ENCODE measurements at regions not wholly inside any gene's neighbourhood (a gene's known extent, or its start where the extent isn't known, plus 50 kb on each side); places are given as distances from the start of the nearest gene placed in this dataset.

- DNase-seq (ENCODE audit: low spot score), result no peak
- Histone ChIP-seq H3K4me1 (ENCODE audit: insufficient read depth, low read length, poor library complexity, severe bottlenecking) (no peaks in the 10 kb centered on the region), H3K27ac (ENCODE audit: low read depth, low read length, poor library complexity, severe bottlenecking) (no peak overlapping the region), H3K79me2 (ENCODE audit: insufficient read depth, low read depth, low read length) (no peaks in the 10 kb centered on the region), H3K36me3 (ENCODE audit: insufficient read depth, low read length) (no peaks in the 10 kb centered on the region), H3K4me2 (ENCODE audit: low read length) (no peak overlapping the region), H2AFZ (ENCODE audit: low read length) (no peak overlapping the region), H3K9me2 (ENCODE audit: insufficient read depth, low read length) (no peaks in the 10 kb centered on the region), H4K20me1 (ENCODE audit: insufficient read depth, low read length) (no peaks in the 10 kb centered on the region), H3K9me3 (ENCODE audit: low read length) (no peaks in the 10 kb centered on the region), H3K4me3 (ENCODE audit: low read depth, low read length, poor library complexity, severe bottlenecking) (no peak overlapping the region)
- intact Hi-C loops (cut with micrococcal nuclease; ENCODE audit: unreplicated experiment), result no loop called here
- no peak for TF ChIP-seq EZH2phosphoT487 (IDR thresholded peaks at IDR 0.05; ENCODE audit: borderline replicate concordance, low read depth, low read length)
- TF ChIP-seq, protein P1, sequence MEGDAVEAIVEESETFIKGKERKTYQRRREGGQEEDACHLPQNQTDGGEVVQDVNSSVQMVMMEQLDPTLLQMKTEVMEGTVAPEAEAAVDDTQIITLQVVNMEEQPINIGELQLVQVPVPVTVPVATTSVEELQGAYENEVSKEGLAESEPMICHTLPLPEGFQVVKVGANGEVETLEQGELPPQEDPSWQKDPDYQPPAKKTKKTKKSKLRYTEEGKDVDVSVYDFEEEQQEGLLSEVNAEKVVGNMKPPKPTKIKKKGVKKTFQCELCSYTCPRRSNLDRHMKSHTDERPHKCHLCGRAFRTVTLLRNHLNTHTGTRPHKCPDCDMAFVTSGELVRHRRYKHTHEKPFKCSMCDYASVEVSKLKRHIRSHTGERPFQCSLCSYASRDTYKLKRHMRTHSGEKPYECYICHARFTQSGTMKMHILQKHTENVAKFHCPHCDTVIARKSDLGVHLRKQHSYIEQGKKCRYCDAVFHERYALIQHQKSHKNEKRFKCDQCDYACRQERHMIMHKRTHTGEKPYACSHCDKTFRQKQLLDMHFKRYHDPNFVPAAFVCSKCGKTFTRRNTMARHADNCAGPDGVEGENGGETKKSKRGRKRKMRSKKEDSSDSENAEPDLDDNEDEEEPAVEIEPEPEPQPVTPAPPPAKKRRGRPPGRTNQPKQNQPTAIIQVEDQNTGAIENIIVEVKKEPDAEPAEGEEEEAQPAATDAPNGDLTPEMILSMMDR (conservative IDR thresholded peaks at IDR 0.05; ENCODE audit: low read length), result no peak
- ChIA-PET CTCF (ENCODE audit: unreplicated experiment) (no interaction called here), POLR2A (no interaction called here)
- no TSS peak for BruUV-seq (replicated peaks)
Measured at GRCh38 chr2:176398243-176399073, 129.2 kb downstream of the MTX2 start.

DNA sequence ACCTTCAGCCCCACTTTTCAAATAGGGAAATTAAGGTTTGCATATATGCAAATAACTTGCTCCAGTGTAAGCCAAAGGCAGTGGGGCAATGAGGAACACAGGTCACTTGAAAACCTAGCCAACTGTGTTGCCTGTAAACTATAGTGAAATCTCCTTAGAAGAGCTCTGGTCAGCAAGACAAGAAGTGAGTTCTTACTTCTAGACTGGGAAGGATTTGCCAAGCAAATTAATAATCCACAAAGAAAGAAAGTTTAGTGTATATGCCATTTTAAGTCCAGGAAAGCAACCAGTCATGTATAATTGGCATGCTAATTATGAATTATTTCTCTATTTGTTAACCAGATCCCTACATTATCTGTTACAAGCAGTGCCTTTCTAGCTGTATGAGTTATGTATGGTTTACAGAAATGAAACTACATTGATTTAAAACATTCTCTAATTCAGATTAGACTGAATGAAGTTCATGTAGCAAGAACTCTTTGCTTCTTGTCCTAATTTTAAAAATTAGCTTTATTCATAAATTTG, 129.9 kb downstream of the MTX2 start:
- POLR2A ChIA-PET, result no interaction called here
- Histone ChIP-seq H4K20me1 (ENCODE audit: insufficient read depth, low read length) (no peaks in the 10 kb centered on the region), H3K9me2 (ENCODE audit: insufficient read depth, low read length) (no peaks in the 10 kb centered on the region), H2AFZ (ENCODE audit: low read length) (no peak overlapping the region), H3K27ac (ENCODE audit: low read depth, low read length, poor library complexity, severe bottlenecking) (no peak overlapping the region), H3K36me3 (ENCODE audit: insufficient read depth, low read length) (no peaks in the 10 kb centered on the region), H3K4me1 (ENCODE audit: insufficient read depth, low read length, poor library complexity, severe bottlenecking) (no peaks in the 10 kb centered on the region), H3K9me3 (ENCODE audit: low read length) (no peaks in the 10 kb centered on the region), H3K4me2 (ENCODE audit: low read length) (no peak overlapping the region), H3K4me3 (ENCODE audit: low read depth, low read length, poor library complexity, severe bottlenecking) (no peak overlapping the region), H3K79me2 (ENCODE audit: insufficient read depth, low read depth, low read length) (no peaks in the 10 kb centered on the region)
- intact Hi-C loops (cut with micrococcal nuclease; ENCODE audit: unreplicated experiment), result no loop called here
- TF ChIP-seq, protein P1 (conservative IDR thresholded peaks at IDR 0.05; ENCODE audit: low read length), result no peak
- no peak for TF ChIP-seq EZH2phosphoT487 (IDR thresholded peaks at IDR 0.05; ENCODE audit: borderline replicate concordance, low read depth, low read length)
- no peak for DNase-seq (ENCODE audit: low spot score)
- CTCF ChIA-PET (ENCODE audit: unreplicated experiment), result no interaction called here
- BruUV-seq (replicated peaks), result no TSS peak

GRCh38 chr2:176405477-176405876, 136.2 kb downstream of the MTX2 start:
- no peaks in the 10 kb centered on the region for H3K4me1 ChIP-seq (ENCODE audit: insufficient read depth, low read length, poor library complexity, severe bottlenecking)
- TF ChIP-seq, protein P1 (conservative IDR thresholded peaks at IDR 0.05; ENCODE audit: low read length), result no peak
- TF ChIP-seq EZH2phosphoT487 (IDR thresholded peaks at IDR 0.05; ENCODE audit: borderline replicate concordance, low read depth, low read length), result no peak
- no TSS peak for BruUV-seq (replicated peaks)
- H4K20me1 ChIP-seq (ENCODE audit: insufficient read depth, low read length), result no peaks in the 10 kb centered on the region
- no peak overlapping the region for H3K4me2 ChIP-seq (ENCODE audit: low read length)
- DNase-seq (ENCODE audit: low spot score), result no peak
- no peaks in the 10 kb centered on the region for H3K79me2 ChIP-seq (ENCODE audit: insufficient read depth, low read depth, low read length)
- intact Hi-C loops (cut with micrococcal nuclease; ENCODE audit: unreplicated experiment), result no loop called here
- POLR2A ChIA-PET, result no interaction called here
- H3K27ac ChIP-seq (ENCODE audit: low read depth, low read length, poor library complexity, severe bottlenecking), result no peak overlapping the region
- H3K9me2 ChIP-seq (ENCODE audit: insufficient read depth, low read length), result no peaks in the 10 kb centered on the region
- no peak overlapping the region for H3K4me3 ChIP-seq (ENCODE audit: low read depth, low read length, poor library complexity, severe bottlenecking)
- no peaks in the 10 kb centered on the region for H3K9me3 ChIP-seq (ENCODE audit: low read length)
- CTCF ChIA-PET (ENCODE audit: unreplicated experiment), result no interaction called here
- H3K36me3 ChIP-seq (ENCODE audit: insufficient read depth, low read length), result no peaks in the 10 kb centered on the region
- H2AFZ ChIP-seq (ENCODE audit: low read length), result no peak overlapping the region
